Hepatocyte (in vitro differentiated cells): ENCODE measurements at regions not wholly inside any gene's neighbourhood (a gene's known extent, or its start where the extent isn't known, plus 50 kb on each side); places are given as distances from the start of the nearest gene placed in this dataset.

Source experiments
- EZH2 ChIP-seq: fragments of 200-600 bp; sonication (generic); IDR thresholded peaks from 2 replicates; pipeline ENCODE4 v1.6.1; 2016; ENCODE audit warnings: antibody characterized with exemption, mild to moderate bottlenecking, borderline replicate concordance
- EZH2phosphoT487 ChIP-seq: fragments of 200-600 bp; sonication (generic); IDR thresholded peaks from one replicate; pipeline ENCODE4 v1.6.1; 2018; ENCODE audit warnings: antibody characterized with exemption, mild to moderate bottlenecking, low read depth, moderate library complexity; ENCODE audit not compliant: unreplicated experiment, severe bottlenecking
- TF ChIP-seq, protein P1 (sequence below): fragments of 200-600 bp; sonication (generic); IDR thresholded peaks from 2 replicates; pipeline ENCODE4 v1.5.1; 2016; ENCODE audit warnings: antibody characterized with exemption, mild to moderate bottlenecking; ENCODE audit not compliant: poor library complexity

GRCh38 chr2:33848486-33848885, 249.4 kb upstream of the FAM98A start:
- TF ChIP-seq, protein P1, sequence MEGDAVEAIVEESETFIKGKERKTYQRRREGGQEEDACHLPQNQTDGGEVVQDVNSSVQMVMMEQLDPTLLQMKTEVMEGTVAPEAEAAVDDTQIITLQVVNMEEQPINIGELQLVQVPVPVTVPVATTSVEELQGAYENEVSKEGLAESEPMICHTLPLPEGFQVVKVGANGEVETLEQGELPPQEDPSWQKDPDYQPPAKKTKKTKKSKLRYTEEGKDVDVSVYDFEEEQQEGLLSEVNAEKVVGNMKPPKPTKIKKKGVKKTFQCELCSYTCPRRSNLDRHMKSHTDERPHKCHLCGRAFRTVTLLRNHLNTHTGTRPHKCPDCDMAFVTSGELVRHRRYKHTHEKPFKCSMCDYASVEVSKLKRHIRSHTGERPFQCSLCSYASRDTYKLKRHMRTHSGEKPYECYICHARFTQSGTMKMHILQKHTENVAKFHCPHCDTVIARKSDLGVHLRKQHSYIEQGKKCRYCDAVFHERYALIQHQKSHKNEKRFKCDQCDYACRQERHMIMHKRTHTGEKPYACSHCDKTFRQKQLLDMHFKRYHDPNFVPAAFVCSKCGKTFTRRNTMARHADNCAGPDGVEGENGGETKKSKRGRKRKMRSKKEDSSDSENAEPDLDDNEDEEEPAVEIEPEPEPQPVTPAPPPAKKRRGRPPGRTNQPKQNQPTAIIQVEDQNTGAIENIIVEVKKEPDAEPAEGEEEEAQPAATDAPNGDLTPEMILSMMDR, result no peak
- TF ChIP-seq EZH2, result no peak
- TF ChIP-seq EZH2phosphoT487, result no peak
